H1 (cell line): ENCODE measurements at regions not wholly inside any gene's neighbourhood (a gene's known extent, or its start where the extent isn't known, plus 50 kb on each side); places are given as distances from the start of the nearest gene placed in this dataset.

ENCODE experiments used
- EGR1 ChIP-seq: IDR thresholded peaks from 2 replicates; pipeline ENCODE4 v1.6.1; 2011; ENCODE audit warnings: low read depth, low read length, borderline replicate concordance
- HDAC2 ChIP-seq, 2 experiments: fragments of 300-600 bp in 1 of 2; sonication (generic) in 1 of 2; IDR thresholded peaks; 2 replicates each; pipeline ENCODE4 v1.6.1; 2011 to 2012; ENCODE audit warnings: low read depth in 2 of 2, low read length in 2 of 2, mild to moderate bottlenecking in 2 of 2, moderate library complexity in 2 of 2, borderline replicate concordance in 1 of 2, inconsistent platforms in 1 of 2
- NANOG ChIP-seq: IDR thresholded peaks from 2 replicates; pipeline ENCODE4 v1.6.1; 2011; ENCODE audit warnings: low read length, low read depth, mild to moderate bottlenecking, inconsistent platforms; ENCODE audit not compliant: insufficient read depth, poor library complexity, severe bottlenecking
- SRF ChIP-seq: IDR thresholded peaks from 2 replicates; pipeline ENCODE4 v1.6.1; 2011; ENCODE audit warnings: mild to moderate bottlenecking, low read depth, low read length, moderate library complexity
- TBP ChIP-seq: IDR thresholded peaks from 2 replicates; pipeline ENCODE4 v1.6.1; 2011; ENCODE audit warnings: low read depth, low read length, improper control_type of control experiment
- USF2 ChIP-seq: IDR thresholded peaks from 2 replicates; pipeline ENCODE4 v1.6.1; 2011; ENCODE audit warnings: low read length, improper control_type of control experiment
- ZNF274 ChIP-seq: IDR thresholded peaks from 2 replicates; pipeline ENCODE4 v1.7.0; 2012; ENCODE audit warnings: low read length, borderline replicate concordance; ENCODE audit errors: extremely low read depth

GRCh38 chr13:73542446-73542845 is 483.6 kb downstream of the KLF5 start (continued):
- TF ChIP-seq TBP (no peak), HDAC2 (IDR thresholded peaks at IDR 0.05; ENCODE audit: borderline replicate concordance in 1 of 2, low read depth in 2 of 2, low read length in 2 of 2) (no peak), ZNF274 (no peak), EGR1 (no peak), NANOG (no peak), USF2 (no peak), SRF (no peak)
- TF ChIP-seq, all 59 proteins: peak for 0
